ENCODE measurements at regions not wholly inside any gene's neighbourhood (a gene's known extent, or its start where the extent isn't known, plus 50 kb on each side); places are given as distances from the start of the nearest gene placed in this dataset.
A peak's percentile ranks its signal among the peaks of the same experiment; 100 is the strongest.
"Not testable (repeated sequence)": the region's sequence is repeated elsewhere in the genome, so short reads cannot be mapped to it uniquely, and the experiment has no call there.

DNA sequence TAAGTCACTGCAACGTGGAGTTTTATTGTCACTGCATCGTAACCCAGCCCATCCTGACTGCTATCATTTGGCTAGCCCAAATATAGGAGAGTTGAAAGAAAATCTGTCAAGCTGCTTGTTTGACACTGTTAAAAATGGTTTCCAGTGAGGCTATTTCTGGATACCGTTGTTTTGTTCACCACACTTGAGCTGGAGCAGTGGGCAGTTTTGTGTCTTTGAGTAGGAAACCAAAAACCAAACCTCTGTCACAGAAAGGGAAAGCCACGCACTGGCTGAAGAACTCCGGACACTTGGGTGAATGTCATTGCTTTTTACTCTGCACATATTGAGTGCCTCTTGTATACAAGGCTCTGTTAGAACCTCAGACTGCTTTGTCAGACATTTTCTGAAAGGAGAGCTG, 446.4 kb upstream of the CFAP20DC start:
- Histone ChIP-seq H3K4me2 (ENCODE audit: low read length) (no peak overlapping the region), H3K9me3 (ENCODE audit: low read length) (no peaks in the 10 kb centered on the region), H3K9ac (ENCODE audit: low read length) (no peak overlapping the region), H3K27me3 (ENCODE audit: insufficient read depth, low read depth, low read length) (no peaks in the 10 kb centered on the region), H2AFZ (ENCODE audit: low read depth, low read length) (no peak overlapping the region), H3K4me3 (ENCODE audit: low read length) (no peak overlapping the region), H3K36me3 (ENCODE audit: insufficient read depth, low read length) (no peaks in the 10 kb centered on the region), H3K9me2 (ENCODE audit: insufficient read depth, low read length) (no peaks in the 10 kb centered on the region), H3K79me2 (replicated peaks; ENCODE audit: insufficient read depth, low read length) (no peaks in the 10 kb centered on the region), H4K20me1 (ENCODE audit: insufficient read depth) (no peaks in the 10 kb centered on the region), H3K27ac (ENCODE audit: low read length) (no peak overlapping the region), H3F3A (ENCODE audit: insufficient read depth, low read length, poor library complexity, severe bottlenecking) (no peaks in the 10 kb centered on the region)
- TF ChIP-seq EP300 (conservative IDR thresholded peaks at IDR 0.05; ENCODE audit: poor library complexity, severe bottlenecking) (no peak), TAF1 (IDR thresholded peaks at IDR 0.05; ENCODE audit: low read depth) (no peak), EZH2 (IDR thresholded peaks at IDR 0.05; ENCODE audit: borderline replicate concordance, insufficient read depth, low read length, poor library complexity, severe bottlenecking) (no peak), MXI1 (conservative IDR thresholded peaks at IDR 0.05; ENCODE audit: poor library complexity, severe bottlenecking) (no peak), RAD21 (conservative IDR thresholded peaks at IDR 0.05) (no peak), SMC3 (conservative IDR thresholded peaks at IDR 0.05; ENCODE audit: poor library complexity) (no peak), POLR2AphosphoS5 (IDR thresholded peaks at IDR 0.05) (no peak)
- TF ChIP-seq, protein P1, sequence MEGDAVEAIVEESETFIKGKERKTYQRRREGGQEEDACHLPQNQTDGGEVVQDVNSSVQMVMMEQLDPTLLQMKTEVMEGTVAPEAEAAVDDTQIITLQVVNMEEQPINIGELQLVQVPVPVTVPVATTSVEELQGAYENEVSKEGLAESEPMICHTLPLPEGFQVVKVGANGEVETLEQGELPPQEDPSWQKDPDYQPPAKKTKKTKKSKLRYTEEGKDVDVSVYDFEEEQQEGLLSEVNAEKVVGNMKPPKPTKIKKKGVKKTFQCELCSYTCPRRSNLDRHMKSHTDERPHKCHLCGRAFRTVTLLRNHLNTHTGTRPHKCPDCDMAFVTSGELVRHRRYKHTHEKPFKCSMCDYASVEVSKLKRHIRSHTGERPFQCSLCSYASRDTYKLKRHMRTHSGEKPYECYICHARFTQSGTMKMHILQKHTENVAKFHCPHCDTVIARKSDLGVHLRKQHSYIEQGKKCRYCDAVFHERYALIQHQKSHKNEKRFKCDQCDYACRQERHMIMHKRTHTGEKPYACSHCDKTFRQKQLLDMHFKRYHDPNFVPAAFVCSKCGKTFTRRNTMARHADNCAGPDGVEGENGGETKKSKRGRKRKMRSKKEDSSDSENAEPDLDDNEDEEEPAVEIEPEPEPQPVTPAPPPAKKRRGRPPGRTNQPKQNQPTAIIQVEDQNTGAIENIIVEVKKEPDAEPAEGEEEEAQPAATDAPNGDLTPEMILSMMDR (IDR thresholded peaks at IDR 0.05; ENCODE audit: poor library complexity, severe bottlenecking), result no peak
- TF ChIP-seq, protein P2, sequence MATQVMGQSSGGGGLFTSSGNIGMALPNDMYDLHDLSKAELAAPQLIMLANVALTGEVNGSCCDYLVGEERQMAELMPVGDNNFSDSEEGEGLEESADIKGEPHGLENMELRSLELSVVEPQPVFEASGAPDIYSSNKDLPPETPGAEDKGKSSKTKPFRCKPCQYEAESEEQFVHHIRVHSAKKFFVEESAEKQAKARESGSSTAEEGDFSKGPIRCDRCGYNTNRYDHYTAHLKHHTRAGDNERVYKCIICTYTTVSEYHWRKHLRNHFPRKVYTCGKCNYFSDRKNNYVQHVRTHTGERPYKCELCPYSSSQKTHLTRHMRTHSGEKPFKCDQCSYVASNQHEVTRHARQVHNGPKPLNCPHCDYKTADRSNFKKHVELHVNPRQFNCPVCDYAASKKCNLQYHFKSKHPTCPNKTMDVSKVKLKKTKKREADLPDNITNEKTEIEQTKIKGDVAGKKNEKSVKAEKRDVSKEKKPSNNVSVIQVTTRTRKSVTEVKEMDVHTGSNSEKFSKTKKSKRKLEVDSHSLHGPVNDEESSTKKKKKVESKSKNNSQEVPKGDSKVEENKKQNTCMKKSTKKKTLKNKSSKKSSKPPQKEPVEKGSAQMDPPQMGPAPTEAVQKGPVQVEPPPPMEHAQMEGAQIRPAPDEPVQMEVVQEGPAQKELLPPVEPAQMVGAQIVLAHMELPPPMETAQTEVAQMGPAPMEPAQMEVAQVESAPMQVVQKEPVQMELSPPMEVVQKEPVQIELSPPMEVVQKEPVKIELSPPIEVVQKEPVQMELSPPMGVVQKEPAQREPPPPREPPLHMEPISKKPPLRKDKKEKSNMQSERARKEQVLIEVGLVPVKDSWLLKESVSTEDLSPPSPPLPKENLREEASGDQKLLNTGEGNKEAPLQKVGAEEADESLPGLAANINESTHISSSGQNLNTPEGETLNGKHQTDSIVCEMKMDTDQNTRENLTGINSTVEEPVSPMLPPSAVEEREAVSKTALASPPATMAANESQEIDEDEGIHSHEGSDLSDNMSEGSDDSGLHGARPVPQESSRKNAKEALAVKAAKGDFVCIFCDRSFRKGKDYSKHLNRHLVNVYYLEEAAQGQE (IDR thresholded peaks at IDR 0.05; ENCODE audit: borderline replicate concordance), result no peak

DNA sequence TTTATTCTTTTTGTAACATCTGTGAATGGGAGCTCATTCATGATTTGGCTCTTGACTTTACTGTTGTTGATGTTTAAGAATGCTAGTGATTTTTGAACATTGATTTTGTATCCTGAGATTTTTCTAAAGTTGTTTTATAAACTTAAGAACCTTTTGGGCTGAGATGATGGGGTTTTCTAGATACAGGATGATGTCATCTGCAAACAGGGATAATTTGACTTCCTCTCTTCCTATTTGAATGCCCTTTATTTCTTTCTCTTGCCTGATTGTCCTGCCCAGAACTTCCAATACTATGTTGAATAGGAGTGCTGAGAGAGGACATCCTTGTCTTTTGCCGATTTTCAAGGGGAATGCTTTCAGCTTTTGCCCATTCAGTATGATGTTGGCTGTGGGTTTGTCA, 445.1 kb upstream of the CFAP20DC start:
- not testable (repeated sequence) for H3K9ac ChIP-seq (ENCODE audit: low read length); H3K4me2 ChIP-seq (ENCODE audit: low read length); H3K27me3 ChIP-seq (ENCODE audit: insufficient read depth, low read depth, low read length)

DNA sequence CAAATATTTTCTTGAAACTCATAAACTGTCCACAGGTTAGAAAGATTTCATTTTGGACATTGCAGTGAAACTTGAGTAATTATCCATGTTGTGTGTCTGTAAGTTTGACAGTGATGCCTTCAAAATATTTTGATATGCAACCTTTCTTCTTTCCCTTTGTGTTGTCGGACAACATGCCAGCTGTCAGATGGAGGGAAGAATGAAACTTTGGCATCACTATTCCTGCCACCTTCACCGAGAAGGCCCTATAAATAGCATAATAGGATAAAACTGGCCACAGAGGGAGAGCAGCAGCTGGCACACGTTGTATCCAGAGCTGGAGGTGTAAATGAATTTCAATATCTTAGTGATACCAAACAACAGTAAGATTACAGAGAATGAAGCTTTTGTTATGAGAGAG, 436.7 kb upstream of the CFAP20DC start:
- Histone ChIP-seq H3K27ac (ENCODE audit: low read length) (no peak overlapping the region), H3K36me3 (ENCODE audit: insufficient read depth, low read length) (no peaks in the 10 kb centered on the region), H2AFZ (ENCODE audit: low read depth, low read length) (no peak overlapping the region), H3K27me3 (ENCODE audit: insufficient read depth, low read depth, low read length) (no peaks in the 10 kb centered on the region), H3K79me2 (replicated peaks; ENCODE audit: insufficient read depth, low read length) (no peaks in the 10 kb centered on the region), H3K9me2 (ENCODE audit: insufficient read depth, low read length) (no peaks in the 10 kb centered on the region), H3K9me3 (ENCODE audit: low read length) (no peaks in the 10 kb centered on the region), H3K4me3 (ENCODE audit: low read length) (no peak overlapping the region), H4K20me1 (ENCODE audit: insufficient read depth) (no peaks in the 10 kb centered on the region), H3K4me2 (ENCODE audit: low read length) (no peak overlapping the region), H3F3A (ENCODE audit: insufficient read depth, low read length, poor library complexity, severe bottlenecking) (no peaks in the 10 kb centered on the region), H3K9ac (ENCODE audit: low read length) (no peak overlapping the region)
- TF ChIP-seq, protein P1 (IDR thresholded peaks at IDR 0.05; ENCODE audit: poor library complexity, severe bottlenecking), result no peak
- peak; percentile 59 for TF ChIP-seq EP300 (conservative IDR thresholded peaks at IDR 0.05; ENCODE audit: poor library complexity, severe bottlenecking)
- no peak for TF ChIP-seq MXI1 (conservative IDR thresholded peaks at IDR 0.05; ENCODE audit: poor library complexity, severe bottlenecking)
- TF ChIP-seq POLR2AphosphoS5 (IDR thresholded peaks at IDR 0.05), result peak; percentile 71
- no peak for TF ChIP-seq TAF1 (IDR thresholded peaks at IDR 0.05; ENCODE audit: low read depth)

More for the DNA sequence above, 445.1 kb upstream of the CFAP20DC start:
- not testable (repeated sequence) for H2AFZ ChIP-seq (ENCODE audit: low read depth, low read length); H3K79me2 ChIP-seq (replicated peaks; ENCODE audit: insufficient read depth, low read length); H3K36me3 ChIP-seq (ENCODE audit: insufficient read depth, low read length); H3K9me2 ChIP-seq (ENCODE audit: insufficient read depth, low read length); H3F3A ChIP-seq (ENCODE audit: insufficient read depth, low read length, poor library complexity, severe bottlenecking); H3K9me3 ChIP-seq (ENCODE audit: low read length); H3K4me3 ChIP-seq (ENCODE audit: low read length); H4K20me1 ChIP-seq (ENCODE audit: insufficient read depth); H3K27ac ChIP-seq (ENCODE audit: low read length)

All from neural cell (in vitro differentiated cells).